ENCODE measurements at regions not wholly inside any gene's neighbourhood (a gene's known extent, or its start where the extent isn't known, plus 50 kb on each side); places are given as distances from the start of the nearest gene placed in this dataset.

DNA sequence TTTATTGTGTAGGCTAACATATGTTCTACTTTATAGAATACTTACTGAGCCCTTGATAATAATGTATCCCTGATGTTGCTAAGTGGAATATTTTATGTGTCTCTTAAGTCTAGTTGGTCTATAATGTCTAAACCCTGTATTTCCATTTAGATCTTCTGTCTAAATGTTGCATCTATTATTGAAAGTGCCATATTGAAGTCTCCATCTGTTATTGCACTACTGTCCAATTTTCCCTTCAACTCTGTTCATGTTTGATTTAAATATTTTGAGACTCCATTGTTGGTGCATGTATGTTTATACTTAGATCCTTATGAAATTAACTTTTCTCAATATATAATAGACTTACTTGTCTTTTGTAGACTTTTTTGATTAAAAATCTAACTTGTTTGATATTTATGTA, 924.5 kb upstream of the KCND2 start:
- Histone ChIP-seq H3K27me3 (ENCODE audit: control insufficient read depth, insufficient read depth, low read length) (no peaks in the 10 kb centered on the region), H3K27ac (ENCODE audit: low read length) (no peak overlapping the region), H3K9ac (ENCODE audit: low read length) (no peak overlapping the region), H3K4me1 (ENCODE audit: control insufficient read depth, low read depth, low read length) (no peaks in the 10 kb centered on the region), H3K4me3 (ENCODE audit: low read length) (no peak overlapping the region), H3K36me3 (ENCODE audit: control insufficient read depth, low read depth, low read length) (no peaks in the 10 kb centered on the region), H3K9me3 (ENCODE audit: control insufficient read depth, low read depth, low read length) (no peaks in the 10 kb centered on the region)

DNA sequence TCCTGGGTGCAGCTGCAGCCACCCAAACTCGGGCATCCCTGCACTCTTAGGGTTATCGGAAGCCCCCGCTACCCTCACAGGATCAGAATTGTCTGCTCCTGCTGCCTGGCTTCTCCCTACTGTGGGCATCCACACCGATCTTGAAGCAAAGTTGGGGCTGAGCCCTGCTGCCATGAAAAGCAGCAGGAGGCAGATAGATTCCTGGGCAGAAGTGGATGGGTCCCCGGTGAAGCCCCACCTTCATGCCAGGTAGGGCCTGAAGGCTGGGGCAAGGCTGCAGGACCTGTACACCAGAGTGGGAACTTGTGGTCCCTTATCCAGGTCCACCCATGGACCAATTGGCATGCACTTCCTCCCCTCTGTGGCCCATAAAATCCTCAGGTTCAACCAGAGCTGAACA, 922.6 kb upstream of the KCND2 start:
- Histone ChIP-seq H3K9me3 (ENCODE audit: control insufficient read depth, low read depth, low read length) (no peaks in the 10 kb centered on the region), H3K4me3 (ENCODE audit: low read length) (no peak overlapping the region), H3K27ac (ENCODE audit: low read length) (no peak overlapping the region), H3K27me3 (ENCODE audit: control insufficient read depth, insufficient read depth, low read length) (no peaks in the 10 kb centered on the region), H3K36me3 (ENCODE audit: control insufficient read depth, low read depth, low read length) (no peaks in the 10 kb centered on the region), H3K9ac (ENCODE audit: low read length) (no peak overlapping the region), H3K4me1 (ENCODE audit: control insufficient read depth, low read depth, low read length) (no peaks in the 10 kb centered on the region)

DNA sequence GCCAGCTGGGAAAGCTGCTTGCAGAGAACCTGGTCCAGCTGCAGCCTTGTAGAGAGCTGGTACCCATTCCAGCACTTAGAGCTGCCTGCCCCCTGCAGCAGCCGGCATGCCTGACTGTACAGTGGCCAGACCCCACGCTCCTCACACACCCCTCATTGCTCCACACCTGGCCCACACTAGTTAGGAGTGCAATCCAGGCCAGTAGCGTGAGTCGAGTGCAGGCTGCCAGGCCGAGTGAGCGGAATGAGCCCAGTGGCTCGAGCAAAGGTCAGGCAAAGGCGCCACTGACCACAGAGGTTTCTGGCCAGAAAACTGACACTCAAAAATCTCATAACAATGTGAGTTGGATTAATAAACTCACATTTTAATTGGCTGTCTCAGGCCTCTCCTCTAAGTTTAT, 921.7 kb upstream of the KCND2 start:
- Histone ChIP-seq H3K4me3 (ENCODE audit: low read length) (no peak overlapping the region), H3K27me3 (ENCODE audit: control insufficient read depth, insufficient read depth, low read length) (no peaks in the 10 kb centered on the region), H3K36me3 (ENCODE audit: control insufficient read depth, low read depth, low read length) (no peaks in the 10 kb centered on the region), H3K4me1 (ENCODE audit: control insufficient read depth, low read depth, low read length) (no peaks in the 10 kb centered on the region), H3K27ac (ENCODE audit: low read length) (no peak overlapping the region), H3K9me3 (ENCODE audit: control insufficient read depth, low read depth, low read length) (no peaks in the 10 kb centered on the region), H3K9ac (ENCODE audit: low read length) (no peak overlapping the region)

DNA sequence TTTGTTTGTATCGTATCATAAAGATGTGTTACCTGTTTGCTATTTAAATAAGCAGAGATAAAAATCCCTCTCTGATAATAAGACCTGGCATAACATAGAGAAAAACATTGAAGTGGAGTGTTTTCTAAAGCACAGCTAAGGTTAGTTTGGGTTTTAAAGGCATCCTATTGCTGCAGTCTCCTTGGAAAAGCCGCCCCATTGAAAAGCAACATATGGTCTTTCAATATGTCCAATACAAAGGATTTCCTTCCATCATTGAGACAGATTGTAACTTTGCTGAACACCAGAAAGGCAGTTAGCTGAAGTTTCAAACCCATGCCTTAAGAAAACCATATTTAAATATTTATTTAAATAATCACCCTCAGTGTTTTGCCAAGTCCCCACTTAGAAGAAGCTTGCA, 898.5 kb upstream of the KCND2 start:
- Histone ChIP-seq H3K27ac (ENCODE audit: low read length) (no peak overlapping the region), H3K36me3 (ENCODE audit: control insufficient read depth, low read depth, low read length) (no peaks in the 10 kb centered on the region), H3K4me3 (ENCODE audit: low read length) (no peak overlapping the region), H3K9ac (ENCODE audit: low read length) (no peak overlapping the region), H3K9me3 (ENCODE audit: control insufficient read depth, low read depth, low read length) (no peaks in the 10 kb centered on the region), H3K4me1 (ENCODE audit: control insufficient read depth, low read depth, low read length) (no peaks in the 10 kb centered on the region), H3K27me3 (ENCODE audit: control insufficient read depth, insufficient read depth, low read length) (no peaks in the 10 kb centered on the region)

DNA sequence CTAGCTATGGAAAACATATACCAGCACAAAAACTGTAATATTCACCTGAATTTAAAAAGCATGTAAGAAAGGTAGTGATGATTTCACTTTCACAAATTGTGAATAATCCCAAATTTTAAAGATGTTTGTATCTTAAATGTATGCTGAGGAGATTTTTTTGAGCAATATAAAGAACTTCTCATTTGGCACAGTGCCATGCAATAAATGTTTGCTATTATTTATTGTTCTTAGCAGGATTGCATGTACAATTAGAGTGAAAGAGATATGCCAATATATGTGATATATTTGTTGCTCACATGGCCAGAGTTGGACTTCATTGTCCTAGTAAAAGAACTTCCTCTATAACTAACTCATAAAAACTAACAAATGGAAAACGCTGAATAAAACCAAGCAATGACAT, 895.1 kb upstream of the KCND2 start:
- Histone ChIP-seq H3K9me3 (ENCODE audit: control insufficient read depth, low read depth, low read length) (no peaks in the 10 kb centered on the region), H3K27ac (ENCODE audit: low read length) (no peak overlapping the region), H3K36me3 (ENCODE audit: control insufficient read depth, low read depth, low read length) (no peaks in the 10 kb centered on the region), H3K4me3 (ENCODE audit: low read length) (no peak overlapping the region), H3K27me3 (ENCODE audit: control insufficient read depth, insufficient read depth, low read length) (no peaks in the 10 kb centered on the region), H3K9ac (ENCODE audit: low read length) (no peak overlapping the region), H3K4me1 (ENCODE audit: control insufficient read depth, low read depth, low read length) (no peaks in the 10 kb centered on the region)

DNA sequence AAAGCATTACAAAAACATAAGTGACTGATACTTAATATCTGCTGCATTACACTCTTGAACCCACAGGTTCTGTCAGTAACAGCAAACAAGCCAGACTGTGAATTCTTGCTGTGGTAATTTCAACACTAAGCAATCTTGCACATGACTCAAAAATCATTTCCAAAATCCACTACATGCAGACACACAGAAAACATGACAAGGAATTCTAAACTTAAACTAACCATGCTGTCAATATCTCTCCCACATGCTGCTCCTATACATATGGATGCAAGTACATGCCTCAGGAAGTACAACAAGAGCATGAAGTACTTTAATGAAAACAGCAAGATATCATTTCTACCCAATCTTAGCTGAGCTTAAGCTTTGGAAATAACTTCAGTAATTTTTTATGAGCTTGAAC, 890.2 kb upstream of the KCND2 start:
- Histone ChIP-seq H3K36me3 (ENCODE audit: control insufficient read depth, low read depth, low read length) (no peaks in the 10 kb centered on the region), H3K27ac (ENCODE audit: low read length) (no peak overlapping the region), H3K27me3 (ENCODE audit: control insufficient read depth, insufficient read depth, low read length) (no peaks in the 10 kb centered on the region), H3K9me3 (ENCODE audit: control insufficient read depth, low read depth, low read length) (no peaks in the 10 kb centered on the region), H3K4me3 (ENCODE audit: low read length) (no peak overlapping the region), H3K4me1 (ENCODE audit: control insufficient read depth, low read depth, low read length) (no peaks in the 10 kb centered on the region), H3K9ac (ENCODE audit: low read length) (no peak overlapping the region)

DNA sequence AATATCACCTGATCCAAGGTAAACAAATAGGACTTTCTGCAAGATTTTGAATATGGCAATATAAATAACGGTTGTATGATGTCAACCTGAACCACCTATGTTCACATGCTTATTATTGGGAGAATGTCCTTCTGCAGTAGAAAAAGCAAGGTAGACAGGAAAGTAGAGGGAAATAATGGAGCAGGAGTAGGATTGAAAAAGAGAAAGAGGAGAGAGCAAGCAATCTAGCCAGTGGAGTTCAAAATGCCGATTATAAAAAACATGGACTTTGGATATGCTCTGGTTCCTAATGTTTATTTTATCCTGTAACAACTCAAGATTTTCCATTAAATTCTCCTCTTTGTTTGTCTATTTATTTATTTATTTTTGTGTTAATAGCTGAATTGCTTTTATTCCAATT, 878.0 kb upstream of the KCND2 start:
- H3K27ac ChIP-seq (ENCODE audit: low read length): no peak overlapping the region
- no peaks in the 10 kb centered on the region for H3K9me3 ChIP-seq (ENCODE audit: control insufficient read depth, low read depth, low read length)

DNA sequence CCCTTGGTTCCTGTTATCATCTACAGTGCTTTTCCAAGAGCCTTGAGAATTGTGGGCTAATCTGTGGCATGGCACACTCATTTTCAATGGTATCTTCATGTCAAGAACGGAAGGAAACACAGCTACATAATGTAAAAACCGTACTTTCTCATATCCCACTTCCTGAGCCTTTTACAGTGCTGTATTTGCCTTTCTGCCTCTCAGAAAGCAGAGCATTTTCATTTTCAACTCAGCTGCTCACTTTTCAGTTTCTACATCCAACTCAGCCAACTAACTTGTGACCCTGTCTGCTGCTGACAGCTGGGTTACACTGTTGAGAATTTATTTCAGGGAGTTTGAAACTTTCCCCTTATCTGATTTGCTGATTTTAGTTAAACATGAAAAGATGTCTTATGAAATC, 875.8 kb upstream of the KCND2 start:
- Histone ChIP-seq H3K4me3 (ENCODE audit: low read length) (no peak overlapping the region), H3K9ac (ENCODE audit: low read length) (no peak overlapping the region), H3K27me3 (ENCODE audit: control insufficient read depth, insufficient read depth, low read length) (no peaks in the 10 kb centered on the region), H3K9me3 (ENCODE audit: control insufficient read depth, low read depth, low read length) (no peaks in the 10 kb centered on the region), H3K4me1 (ENCODE audit: control insufficient read depth, low read depth, low read length) (no peaks in the 10 kb centered on the region), H3K36me3 (ENCODE audit: control insufficient read depth, low read depth, low read length) (no peaks in the 10 kb centered on the region), H3K27ac (ENCODE audit: low read length) (no peak overlapping the region)

More for the DNA sequence above, 878.0 kb upstream of the KCND2 start:
- Histone ChIP-seq H3K4me3 (ENCODE audit: low read length) (no peak overlapping the region), H3K36me3 (ENCODE audit: control insufficient read depth, low read depth, low read length) (no peaks in the 10 kb centered on the region), H3K4me1 (ENCODE audit: control insufficient read depth, low read depth, low read length) (no peaks in the 10 kb centered on the region), H3K27me3 (ENCODE audit: control insufficient read depth, insufficient read depth, low read length) (no peaks in the 10 kb centered on the region), H3K9ac (ENCODE audit: low read length) (no peak overlapping the region)

DNA sequence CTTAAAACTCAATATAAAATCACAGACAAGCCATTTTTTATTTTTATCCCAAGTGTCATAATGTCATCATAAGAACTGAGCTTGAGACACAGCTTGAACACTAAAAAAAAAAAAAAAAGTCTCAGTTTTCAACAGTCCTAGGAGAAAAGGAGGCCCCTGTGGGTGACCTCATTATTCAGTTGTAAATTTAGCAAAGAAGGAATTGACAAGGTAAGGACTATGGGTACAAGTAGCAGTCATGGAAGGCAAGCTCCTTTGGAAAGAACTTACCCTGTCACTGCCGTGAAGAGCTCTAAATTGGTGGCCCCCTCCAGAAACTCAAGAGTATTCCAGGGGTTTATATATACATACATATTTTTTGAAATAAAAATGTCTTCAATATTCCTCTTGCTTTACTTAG, 864.4 kb upstream of the KCND2 start:
- no peaks in the 10 kb centered on the region for H3K9me3 ChIP-seq (ENCODE audit: control insufficient read depth, low read depth, low read length)
- no peaks in the 10 kb centered on the region for H3K27me3 ChIP-seq (ENCODE audit: control insufficient read depth, insufficient read depth, low read length)
- H3K4me3 ChIP-seq (ENCODE audit: low read length): no peak overlapping the region
- H3K27ac ChIP-seq (ENCODE audit: low read length): no peak overlapping the region
- no peaks in the 10 kb centered on the region for H3K36me3 ChIP-seq (ENCODE audit: control insufficient read depth, low read depth, low read length)
- peaks cover 7% of the 10 kb centered on the region for H3K4me1 ChIP-seq (ENCODE audit: control insufficient read depth, low read depth, low read length)
- H3K9ac ChIP-seq (ENCODE audit: low read length): no peak overlapping the region

DNA sequence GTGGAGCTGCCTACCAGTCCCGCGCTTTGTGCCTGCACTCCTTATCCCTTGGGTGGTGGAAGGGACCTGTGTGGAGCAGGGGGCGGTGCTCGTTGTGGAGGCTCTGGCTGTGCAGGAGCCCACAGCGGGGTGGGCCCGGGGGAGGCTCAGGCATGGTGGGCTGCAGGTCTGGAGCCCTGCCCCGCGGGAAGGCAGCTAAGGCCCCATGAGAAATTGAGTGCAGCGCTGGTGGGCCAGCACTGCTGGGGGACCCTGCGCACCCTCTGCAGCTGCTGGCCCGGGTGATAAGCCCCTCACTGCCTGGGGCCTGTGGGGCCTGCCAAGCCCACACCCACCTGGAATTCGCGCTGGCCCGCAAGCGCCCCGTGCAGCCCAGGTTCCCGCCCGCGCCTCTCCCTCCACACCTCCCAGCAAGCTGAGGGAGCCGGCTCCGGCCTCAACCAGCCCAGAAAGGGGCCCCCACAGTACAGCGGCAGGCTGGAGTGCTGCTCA, 859.6 kb upstream of the KCND2 start:
- H3K27ac ChIP-seq (ENCODE audit: low read length): no peak overlapping the region
- no peaks in the 10 kb centered on the region for H3K9me3 ChIP-seq (ENCODE audit: control insufficient read depth, low read depth, low read length)
- no peak overlapping the region for H3K4me3 ChIP-seq (ENCODE audit: low read length)
- peaks cover 3% of the 10 kb centered on the region for H3K4me1 ChIP-seq (ENCODE audit: control insufficient read depth, low read depth, low read length)
- no peaks in the 10 kb centered on the region for H3K36me3 ChIP-seq (ENCODE audit: control insufficient read depth, low read depth, low read length)
- H3K9ac ChIP-seq (ENCODE audit: low read length): no peak overlapping the region
- H3K27me3 ChIP-seq (ENCODE audit: control insufficient read depth, insufficient read depth, low read length): no peaks in the 10 kb centered on the region

DNA sequence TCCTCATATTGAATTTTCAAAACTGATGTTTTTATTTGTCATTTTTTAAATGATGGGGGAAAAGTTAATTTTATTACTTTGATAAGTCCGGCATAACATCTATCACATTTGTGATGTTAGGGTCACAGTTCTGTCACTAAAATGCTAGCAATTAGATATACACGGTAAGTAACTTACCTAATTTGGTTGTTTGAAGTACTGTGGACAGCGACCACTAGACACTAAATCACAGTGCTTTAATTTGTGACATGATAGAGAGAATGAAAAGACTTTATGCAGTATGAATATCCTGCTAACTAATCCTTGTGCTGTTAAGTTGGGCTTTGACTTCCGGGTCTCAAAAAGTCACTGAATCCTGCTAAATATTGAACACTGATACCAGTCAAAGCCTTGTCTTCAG, 857.3 kb upstream of the KCND2 start:
- H3K27ac ChIP-seq (ENCODE audit: low read length): no peak overlapping the region
- H3K36me3 ChIP-seq (ENCODE audit: control insufficient read depth, low read depth, low read length): no peaks in the 10 kb centered on the region
- no peak overlapping the region for H3K4me3 ChIP-seq (ENCODE audit: low read length)
- H3K4me1 ChIP-seq (ENCODE audit: control insufficient read depth, low read depth, low read length): no peaks in the 10 kb centered on the region
- H3K9ac ChIP-seq (ENCODE audit: low read length): no peak overlapping the region
- no peaks in the 10 kb centered on the region for H3K27me3 ChIP-seq (ENCODE audit: control insufficient read depth, insufficient read depth, low read length)
- no peaks in the 10 kb centered on the region for H3K9me3 ChIP-seq (ENCODE audit: control insufficient read depth, low read depth, low read length)

DNA sequence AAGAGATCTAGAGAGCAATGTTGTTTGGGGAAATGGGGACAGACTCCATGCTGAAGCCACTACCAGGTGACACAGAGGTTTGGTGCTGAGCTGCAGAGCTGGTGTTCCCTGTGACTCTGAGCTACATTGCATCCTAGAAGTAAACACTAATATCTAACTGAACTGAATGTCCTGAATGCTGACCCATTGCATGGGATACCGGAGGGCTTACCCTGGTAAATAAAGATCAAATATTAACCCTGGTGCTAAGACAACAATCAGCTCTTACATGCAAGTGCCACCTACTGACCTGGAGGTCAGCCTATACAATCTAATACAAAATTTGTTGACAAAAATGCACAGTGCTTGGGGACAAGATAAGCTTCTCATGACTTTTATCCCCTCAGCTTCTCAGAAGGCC, 851.3 kb upstream of the KCND2 start:
- no peaks in the 10 kb centered on the region for H3K9me3 ChIP-seq (ENCODE audit: control insufficient read depth, low read depth, low read length)
- H3K27me3 ChIP-seq (ENCODE audit: control insufficient read depth, insufficient read depth, low read length): no peaks in the 10 kb centered on the region
- H3K4me3 ChIP-seq (ENCODE audit: low read length): no peak overlapping the region
- H3K4me1 ChIP-seq (ENCODE audit: control insufficient read depth, low read depth, low read length): no peaks in the 10 kb centered on the region
- no peaks in the 10 kb centered on the region for H3K36me3 ChIP-seq (ENCODE audit: control insufficient read depth, low read depth, low read length)
- no peak overlapping the region for H3K27ac ChIP-seq (ENCODE audit: low read length)
- H3K9ac ChIP-seq (ENCODE audit: low read length): no peak overlapping the region

All from iPS-18a (cell line).